ENCODE measurements at regions not wholly inside any gene's neighbourhood (a gene's known extent, or its start where the extent isn't known, plus 50 kb on each side); places are given as distances from the start of the nearest gene placed in this dataset.

DNA sequence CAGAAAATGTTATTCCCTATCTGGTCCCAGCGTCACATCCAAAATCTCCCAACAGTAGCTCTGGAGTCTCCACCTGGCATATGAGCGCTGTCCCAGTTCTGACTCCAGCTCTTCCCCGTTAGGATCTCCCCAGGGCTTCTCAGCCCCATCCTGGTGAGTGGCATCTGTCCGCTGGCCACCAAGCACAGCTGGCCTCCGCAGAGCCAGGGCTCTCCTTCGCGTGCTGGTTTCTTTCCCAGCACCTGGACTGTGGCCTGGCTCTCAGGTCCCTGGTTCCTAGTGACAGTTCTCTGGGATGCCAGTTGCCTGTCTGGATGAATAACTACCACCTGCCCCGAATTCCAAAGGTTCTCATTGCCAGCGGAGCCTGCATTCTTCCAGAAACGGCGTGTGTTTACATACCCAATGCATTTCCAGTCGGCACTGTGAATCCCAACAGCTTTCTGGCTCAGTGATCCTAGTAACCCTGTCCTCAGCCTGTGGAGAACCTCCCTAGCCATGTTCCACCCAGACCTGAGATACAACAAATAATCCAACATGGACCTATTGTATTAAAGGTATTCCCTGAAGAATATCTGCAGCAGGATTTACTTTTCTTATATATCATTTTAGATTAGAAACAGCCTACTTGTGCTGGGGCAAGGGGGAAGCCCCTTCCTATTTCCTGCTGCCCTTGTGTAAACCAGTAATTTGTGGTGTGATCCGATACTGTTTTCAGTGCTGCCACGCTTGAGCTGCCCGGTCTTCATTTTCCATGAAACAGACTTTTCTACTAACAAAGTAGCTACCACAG is 69.9 kb upstream of the PDE10A start:
- TF ChIP-seq CTCF (IDR thresholded peaks at IDR 0.05) (no peak), POLR2A (IDR thresholded peaks at IDR 0.05) (no peak)

Measured in lower leg skin (tissue), 3 donors.